RWPE1 (cell line): ENCODE measurements at regions not wholly inside any gene's neighbourhood (a gene's known extent, or its start where the extent isn't known, plus 50 kb on each side); places are given as distances from the start of the nearest gene placed in this dataset.
"Not testable (repeated sequence)": the region's sequence is repeated elsewhere in the genome, so short reads cannot be mapped to it uniquely, and the experiment has no call there.

ENCODE experiments used
- CTCF ChIA-PET: fragments of 350-600 bp; sonication (Branson Sonifier 250); formaldehyde crosslinking; extraction: SDS; loops from one replicate; lab custom pipeline; 2021; lab: Yijun Ruan, JAX
- POLR2A ChIA-PET: fragments of 400-600 bp; formaldehyde crosslinking; extraction: SDS; loops from one replicate; lab custom pipeline; 2020; ENCODE audit warnings: antibody characterized with exemption; ENCODE audit not compliant: low non-redundant PET; lab: Yijun Ruan, JAX
- DNase-seq: peaks from one replicate; pipeline ENCODE4 v3.0.0; 2012; ENCODE audit warnings: low spot score
- H3K27ac ChIP-seq: fragments of 450-650 bp; 2 replicates; pipeline ENCODE4 v1.5.1; 2017
- TF ChIP-seq, protein P1 (sequence below): fragments of 450-650 bp; conservative IDR thresholded peaks from 2 replicates; pipeline ENCODE4 v1.5.1; 2017; ENCODE audit warnings: low read depth, mild to moderate bottlenecking

DNA sequence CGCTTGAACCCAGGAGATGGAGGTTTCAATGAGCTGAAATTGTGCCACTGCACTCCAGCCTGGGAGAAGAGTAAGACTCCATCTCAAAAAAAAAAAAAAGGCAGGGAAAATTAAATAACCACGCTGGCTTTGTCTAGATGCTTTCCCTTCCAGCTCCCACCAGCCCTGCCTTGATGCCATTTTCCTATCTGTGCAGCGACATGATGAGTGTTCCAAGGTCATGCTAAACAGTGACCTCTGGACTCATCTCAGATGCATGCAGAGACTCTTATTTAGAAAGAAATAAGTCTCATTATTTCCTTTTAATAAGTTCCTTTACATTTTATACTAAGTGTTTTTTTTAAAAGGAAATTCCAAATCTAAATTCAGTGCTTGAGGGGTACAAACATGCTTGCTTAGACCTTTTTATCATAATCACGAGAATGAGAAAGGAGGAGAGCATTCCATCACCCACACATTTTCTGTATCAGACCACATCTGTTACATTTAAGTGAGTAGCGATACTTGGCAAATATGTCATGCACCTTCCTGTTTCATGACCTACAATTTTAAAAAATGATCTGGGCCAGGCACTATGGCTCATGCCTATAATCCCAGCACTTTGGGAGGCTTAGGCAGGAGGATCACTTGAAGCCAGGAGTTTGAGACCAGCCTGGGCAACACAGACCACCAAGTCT is 101.1 kb upstream of the RREB1 start:
- no peak overlapping the region for H3K27ac ChIP-seq
- no peak for DNase-seq
- POLR2A ChIA-PET = no interaction called here
- TF ChIP-seq, protein P1, sequence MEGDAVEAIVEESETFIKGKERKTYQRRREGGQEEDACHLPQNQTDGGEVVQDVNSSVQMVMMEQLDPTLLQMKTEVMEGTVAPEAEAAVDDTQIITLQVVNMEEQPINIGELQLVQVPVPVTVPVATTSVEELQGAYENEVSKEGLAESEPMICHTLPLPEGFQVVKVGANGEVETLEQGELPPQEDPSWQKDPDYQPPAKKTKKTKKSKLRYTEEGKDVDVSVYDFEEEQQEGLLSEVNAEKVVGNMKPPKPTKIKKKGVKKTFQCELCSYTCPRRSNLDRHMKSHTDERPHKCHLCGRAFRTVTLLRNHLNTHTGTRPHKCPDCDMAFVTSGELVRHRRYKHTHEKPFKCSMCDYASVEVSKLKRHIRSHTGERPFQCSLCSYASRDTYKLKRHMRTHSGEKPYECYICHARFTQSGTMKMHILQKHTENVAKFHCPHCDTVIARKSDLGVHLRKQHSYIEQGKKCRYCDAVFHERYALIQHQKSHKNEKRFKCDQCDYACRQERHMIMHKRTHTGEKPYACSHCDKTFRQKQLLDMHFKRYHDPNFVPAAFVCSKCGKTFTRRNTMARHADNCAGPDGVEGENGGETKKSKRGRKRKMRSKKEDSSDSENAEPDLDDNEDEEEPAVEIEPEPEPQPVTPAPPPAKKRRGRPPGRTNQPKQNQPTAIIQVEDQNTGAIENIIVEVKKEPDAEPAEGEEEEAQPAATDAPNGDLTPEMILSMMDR = no peak
- CTCF ChIA-PET = no interaction called here

DNA sequence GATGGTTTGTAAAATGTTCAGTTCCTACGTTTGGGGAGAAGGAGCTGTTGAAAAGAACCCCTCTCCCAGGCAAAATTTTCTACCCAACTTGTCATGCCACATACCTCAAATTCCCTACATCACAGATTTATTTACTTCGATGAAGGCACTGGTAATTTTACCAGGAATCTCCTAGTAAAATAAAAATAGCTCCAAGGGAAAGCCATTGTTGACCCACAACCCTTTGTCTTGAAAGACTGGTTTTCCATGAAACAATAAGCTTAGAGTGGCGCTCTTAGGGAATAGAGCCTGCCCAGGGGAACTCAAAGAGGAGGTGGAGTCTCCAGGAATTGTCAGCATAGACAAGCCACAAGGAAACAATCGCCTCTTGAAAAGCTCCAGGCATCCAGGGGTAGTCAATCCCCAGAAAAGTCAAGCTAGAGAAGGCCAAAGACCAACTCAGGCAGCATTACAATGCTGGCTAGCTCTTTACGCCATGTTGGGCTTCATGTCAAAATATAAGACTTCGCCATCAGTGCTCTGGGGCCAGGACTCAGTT is 99.2 kb upstream of the RREB1 start:
- ChIA-PET CTCF (interaction anchor here (0.7 kb wide), 1 partner anchor 192 kb away, joined by 3 read pairs; no protein-coding TSS in a partner anchor), POLR2A (no interaction called here)
- TF ChIP-seq, protein P1 = no peak
- DNase-seq = no peak
- no peak overlapping the region for H3K27ac ChIP-seq

DNA sequence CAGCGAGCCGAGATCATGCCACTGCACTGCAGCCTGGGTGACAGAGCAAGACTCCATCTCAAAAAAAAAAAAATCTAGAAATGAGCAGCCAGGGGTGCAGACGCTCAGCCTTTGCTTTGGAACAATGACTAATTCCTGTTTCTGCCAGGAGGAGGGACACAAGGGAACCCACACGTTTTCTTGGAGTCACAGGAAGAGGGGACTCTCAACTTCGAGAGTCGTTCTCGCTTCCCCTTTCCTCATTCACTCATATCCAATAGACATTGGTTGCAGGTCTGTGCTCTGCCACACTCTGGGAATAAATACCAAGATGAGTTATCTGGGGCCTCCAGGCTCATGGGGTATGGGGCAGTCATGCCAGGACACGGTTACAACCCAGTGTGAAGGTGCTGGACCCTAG is 91.5 kb upstream of the RREB1 start:
- no peak for DNase-seq
- CTCF ChIA-PET = no interaction called here
- TF ChIP-seq, protein P1 = no peak
- POLR2A ChIA-PET = no interaction called here
- H3K27ac ChIP-seq = no peak overlapping the region

DNA sequence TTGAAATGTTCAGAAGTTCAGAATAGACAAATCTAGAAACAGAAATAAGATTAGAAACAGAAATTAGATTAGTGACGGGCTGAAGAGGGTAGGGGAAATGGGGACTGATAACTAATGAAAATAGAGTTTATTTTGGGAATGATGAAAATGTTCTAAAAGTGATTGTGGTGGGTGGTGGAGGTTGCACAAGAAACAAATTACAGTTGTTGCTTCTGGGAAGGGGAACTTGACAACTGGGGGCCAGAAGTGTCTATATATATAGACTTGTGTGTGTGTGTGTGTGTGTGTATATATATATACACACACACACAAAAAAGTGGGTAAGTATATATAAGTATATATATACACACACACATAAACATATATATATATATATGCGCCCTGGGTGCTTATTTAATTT is 86.5 kb upstream of the RREB1 start:
- POLR2A ChIA-PET = no interaction called here
- H3K27ac ChIP-seq = no peak overlapping the region
- CTCF ChIA-PET = no interaction called here
- DNase-seq = no peak
- TF ChIP-seq, protein P1 = no peak

DNA sequence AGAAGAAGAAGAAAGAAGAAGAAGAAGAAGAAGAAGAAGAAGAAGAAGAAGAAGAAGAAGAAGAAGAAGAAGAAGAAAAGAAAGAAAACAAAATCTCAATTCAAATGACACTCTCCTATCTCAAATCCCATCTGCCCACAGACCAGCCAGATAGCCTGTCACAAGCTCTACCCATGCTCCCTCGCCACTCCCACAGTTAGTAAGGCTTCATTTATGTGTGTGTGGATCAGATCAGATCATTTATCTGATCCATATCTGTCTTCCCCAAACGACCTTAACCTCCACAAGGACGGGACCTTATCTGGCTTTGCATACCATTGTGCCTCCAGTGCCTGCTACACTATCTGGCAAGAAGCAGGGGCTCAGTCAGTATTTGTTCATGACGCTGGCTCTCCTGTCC is 81.9 kb upstream of the RREB1 start:
- CTCF ChIA-PET = no interaction called here

DNA sequence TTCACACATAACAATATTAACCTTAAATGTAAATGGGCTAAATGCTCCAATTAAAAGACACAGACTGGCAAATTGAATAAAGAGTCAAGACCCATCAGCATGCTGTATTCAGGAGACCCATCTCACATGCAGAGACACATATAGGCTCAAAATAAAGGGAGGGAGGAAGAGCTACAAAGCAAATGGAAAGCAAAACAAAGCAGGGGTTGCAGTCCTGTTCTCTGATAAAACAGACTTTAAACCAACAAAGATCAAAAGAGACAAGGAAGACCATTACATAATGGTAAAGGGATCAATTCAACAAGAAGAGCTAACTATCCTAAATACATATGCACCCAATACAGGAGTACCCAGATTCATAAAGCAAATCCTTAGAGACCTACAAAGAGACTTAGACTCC is 78.8 kb upstream of the RREB1 start:
- H3K27ac ChIP-seq, CTCF ChIA-PET, DNase-seq, POLR2A ChIA-PET: not testable (repeated sequence)

More for the DNA sequence above, 81.9 kb upstream of the RREB1 start:
- no peak for DNase-seq
- POLR2A ChIA-PET = no interaction called here
- H3K27ac ChIP-seq = no peak overlapping the region
- TF ChIP-seq, protein P1 = no peak

DNA sequence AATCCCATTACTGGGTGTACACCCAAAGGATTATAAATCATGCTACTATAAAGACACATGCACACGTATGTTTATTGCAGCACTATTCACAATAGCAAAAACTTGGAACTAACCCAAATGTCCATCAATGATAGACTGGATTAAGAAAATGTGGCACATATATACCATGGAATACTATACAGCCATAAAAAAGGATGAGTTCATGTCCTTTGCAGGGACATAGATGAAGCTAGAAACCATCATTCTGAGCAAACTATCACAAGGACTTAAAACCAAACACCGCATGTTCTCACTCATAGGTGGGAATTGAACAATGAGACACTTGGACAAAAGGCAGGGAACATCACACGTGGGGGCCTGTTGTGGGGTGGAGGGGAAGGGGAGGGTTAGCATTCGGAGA is 76.8 kb upstream of the RREB1 start:
- DNase-seq, CTCF ChIA-PET, H3K27ac ChIP-seq, POLR2A ChIA-PET: not testable (repeated sequence)

DNA sequence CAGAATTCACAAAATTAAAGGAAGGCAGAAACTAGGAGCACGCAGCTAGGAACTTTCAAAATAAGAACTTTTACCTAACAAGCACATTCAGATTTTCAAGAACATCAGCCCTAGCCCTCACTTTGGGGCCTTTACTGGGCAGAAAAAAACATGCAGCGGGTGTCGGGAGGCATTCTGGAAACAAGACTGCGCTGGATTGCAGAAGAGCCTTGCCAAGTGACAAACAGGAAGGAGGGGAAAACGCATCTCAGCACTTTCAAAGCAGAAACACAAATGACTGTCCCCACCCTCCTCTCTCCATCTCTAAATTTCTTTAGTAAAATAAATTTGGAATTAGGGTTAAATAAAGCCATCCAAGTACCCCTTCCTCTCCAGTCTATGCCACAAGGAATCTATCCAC is 74.6 kb upstream of the RREB1 start:
- ChIA-PET POLR2A (no interaction called here), CTCF (no interaction called here)
- TF ChIP-seq, protein P1 = no peak

More for the DNA sequence above, 74.6 kb upstream of the RREB1 start:
- H3K27ac ChIP-seq = no peak overlapping the region
- DNase-seq = no peak
